Adrenal gland (tissue), 9 donors: ENCODE measurements at regions not wholly inside any gene's neighbourhood (a gene's known extent, or its start where the extent isn't known, plus 50 kb on each side); places are given as distances from the start of the nearest gene placed in this dataset.

Experiments
- DNase-seq, 7 donors: peaks; one replicate each; pipeline ENCODE4 v3.0.0-alpha.2; 2019 to 2020
- H3K27ac ChIP-seq, 5 donors: fragments of 200-600 bp; sonication (generic) in 4 of 5; 1 replicate in 3 of 5; 2 replicates in 2 of 5; pipeline versions ENCODE4 v1.5.1 to v1.8.0; 2016 to 2020; ENCODE audit warnings: mild to moderate bottlenecking in 1 of 5
- H3K27me3 ChIP-seq: fragments of 200-600 bp; 2 replicates; pipeline ENCODE4 v1.8.0; 2021
- H3K36me3 ChIP-seq, 2 donors: fragments of 200-600 bp; replicated peaks in 1 of 2; 1 replicate in 1 of 2; 2 replicates in 1 of 2; pipeline versions ENCODE4 v1.5.1 to v1.8.0; 2018 to 2022
- H3K4me1 ChIP-seq, 2 donors: fragments of 200-600 bp; replicated peaks in 1 of 2; 1 replicate in 1 of 2; 2 replicates in 1 of 2; pipeline versions ENCODE4 v1.5.1 to v1.8.0; 2018 to 2021
- H3K4me3 ChIP-seq, 4 donors: fragments of 200-600 bp; sonication (generic) in 3 of 4; one replicate each; pipeline ENCODE4 v1.5.1; 2016 to 2018
- H3K9me3 ChIP-seq, 3 donors: fragments of 200-600 bp; sonication (generic) in 1 of 3; replicated peaks in 1 of 3; 1 replicate in 2 of 3; 2 replicates in 1 of 3; pipeline versions ENCODE4 v1.5.1 to v1.8.0; 2016 to 2021
- POLR2A ChIP-seq, 2 donors: fragments of 450-650 bp; IDR thresholded peaks; one replicate each; pipeline ENCODE4 v1.6.1; 2017; ENCODE audit warnings: antibody characterized with exemption in 2 of 2, mild to moderate bottlenecking in 2 of 2, moderate library complexity in 1 of 2
- WGBS, 4 donors: extraction: QIAGEN DNeasy Blood & Tissue Kit in 2 of 4; methylation state at CpG; one replicate each; pipeline versions ENCODE4 v1.1.5 to v1.1.7; 2013 to 2017; 5-methylcytosine and 5-hydroxymethylcytosine counted together
- intact Hi-C, 2 donors: fragments of 100-400 bp; cut with DNase I; formaldehyde crosslinking; loops; one replicate each; pipeline versions ENCODE4 v1.14.1 to v1.15.0; 2022 to 2023
- TF ChIP-seq, protein P1 (sequence below), 6 experiments: fragments of 450-650 bp in 4 of 6; fragments of 200-600 bp in 2 of 6; sonication (generic) in 1 of 6; IDR thresholded peaks; 1 replicate in 5 of 6; 2 replicates in 1 of 6; pipeline versions ENCODE4 v1.5.1 to v1.8.0; 2016 to 2021; ENCODE audit warnings: antibody characterized with exemption in 6 of 6, mild to moderate bottlenecking in 2 of 6, moderate library complexity in 1 of 6
- donor health status: healthy with polysubstance abuse.
- donor health status: Bipolar disorder and iron deficiency.
- donor health status: DM: yes; HTN: yes; CAD: no.
- donor health status: DM: no; HTN: no; CAD: no.
- donor health status: DM: no; HTN: no; CAD: no.

DNA sequence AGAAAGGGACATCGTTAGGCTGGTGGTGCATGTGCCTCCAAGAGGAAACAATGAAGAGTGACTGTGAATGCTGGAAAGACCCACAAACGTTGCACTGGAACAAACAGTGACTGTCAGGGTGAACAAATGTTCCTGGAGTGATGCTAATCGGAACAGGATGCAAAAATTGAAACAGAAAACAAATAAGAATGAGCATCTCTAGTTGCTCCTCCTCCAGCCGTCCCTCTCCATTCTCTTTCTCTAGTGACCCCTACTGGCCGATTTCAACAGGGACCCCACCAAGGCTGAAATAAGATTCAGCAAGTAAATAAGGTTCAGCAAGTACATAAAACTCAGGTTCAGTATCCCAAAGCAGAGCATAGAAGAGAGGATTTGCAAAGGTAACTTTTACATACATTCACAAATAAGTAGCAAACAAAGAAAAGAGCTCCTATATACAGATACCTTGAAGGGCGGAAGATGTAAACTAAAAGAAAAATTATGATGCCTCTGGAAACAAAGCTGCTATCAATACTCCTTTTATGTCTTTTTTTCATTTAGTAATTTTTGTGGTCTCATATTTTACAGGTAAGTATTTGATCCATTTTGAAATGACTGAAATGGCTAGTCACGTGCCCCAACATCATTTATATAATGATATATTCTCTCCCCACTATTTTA lies 836.1 kb upstream of the ADAMTS5 start:
- Histone ChIP-seq H3K27me3 (no peaks in the 10 kb centered on the region), H3K9me3 (no peaks in the 10 kb centered on the region), H3K4me3 (no peak overlapping the region), H3K27ac (no peak overlapping the region), H3K4me1 (no peaks in the 10 kb centered on the region), H3K36me3 (no peaks in the 10 kb centered on the region)
- peak; percentile 16 to 61 (median 22) for DNase-seq
- TF ChIP-seq, protein P1, sequence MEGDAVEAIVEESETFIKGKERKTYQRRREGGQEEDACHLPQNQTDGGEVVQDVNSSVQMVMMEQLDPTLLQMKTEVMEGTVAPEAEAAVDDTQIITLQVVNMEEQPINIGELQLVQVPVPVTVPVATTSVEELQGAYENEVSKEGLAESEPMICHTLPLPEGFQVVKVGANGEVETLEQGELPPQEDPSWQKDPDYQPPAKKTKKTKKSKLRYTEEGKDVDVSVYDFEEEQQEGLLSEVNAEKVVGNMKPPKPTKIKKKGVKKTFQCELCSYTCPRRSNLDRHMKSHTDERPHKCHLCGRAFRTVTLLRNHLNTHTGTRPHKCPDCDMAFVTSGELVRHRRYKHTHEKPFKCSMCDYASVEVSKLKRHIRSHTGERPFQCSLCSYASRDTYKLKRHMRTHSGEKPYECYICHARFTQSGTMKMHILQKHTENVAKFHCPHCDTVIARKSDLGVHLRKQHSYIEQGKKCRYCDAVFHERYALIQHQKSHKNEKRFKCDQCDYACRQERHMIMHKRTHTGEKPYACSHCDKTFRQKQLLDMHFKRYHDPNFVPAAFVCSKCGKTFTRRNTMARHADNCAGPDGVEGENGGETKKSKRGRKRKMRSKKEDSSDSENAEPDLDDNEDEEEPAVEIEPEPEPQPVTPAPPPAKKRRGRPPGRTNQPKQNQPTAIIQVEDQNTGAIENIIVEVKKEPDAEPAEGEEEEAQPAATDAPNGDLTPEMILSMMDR (IDR thresholded peaks at IDR 0.05): peak in 5 of 6 experiments; percentile 18 to 54 (median 46)
- TF ChIP-seq POLR2A (IDR thresholded peaks at IDR 0.05): no peak
- WGBS, 4 donors: 47 to 52% (median 49%) methylated on average over 7 of the region's 7 CpGs
- intact Hi-C loops: no loop called here

DNA sequence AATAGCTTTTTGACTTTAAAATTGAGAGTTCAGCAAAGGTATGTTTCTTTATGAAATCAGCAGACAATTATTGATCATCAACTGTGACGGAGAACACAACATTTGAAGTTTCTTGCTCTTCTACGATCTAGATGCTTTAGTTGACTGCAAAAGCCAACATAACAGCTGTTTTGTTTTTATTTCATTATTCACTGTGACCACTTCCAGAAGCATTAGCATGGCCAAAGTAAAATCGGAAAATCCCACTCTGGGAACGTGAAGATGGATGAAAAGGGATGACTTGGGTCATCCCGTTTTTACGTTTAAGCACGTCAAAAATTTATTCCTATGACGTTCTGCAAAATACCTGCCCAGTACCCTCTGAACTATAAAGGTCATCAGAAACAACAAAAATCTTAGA lies 833.0 kb upstream of the ADAMTS5 start:
- TF ChIP-seq, protein P1 (IDR thresholded peaks at IDR 0.05): no peak
- no peak for TF ChIP-seq POLR2A (IDR thresholded peaks at IDR 0.05)
- Histone ChIP-seq H3K27me3 (no peaks in the 10 kb centered on the region), H3K4me1 (no peaks in the 10 kb centered on the region), H3K9me3 (no peaks in the 10 kb centered on the region), H3K27ac (no peak overlapping the region), H3K36me3 (no peaks in the 10 kb centered on the region), H3K4me3 (no peak overlapping the region)
- DNase-seq: no peak
- intact Hi-C loops: no loop called here
- 70 to 75% (median 72%) methylated on average over 8 of the region's 8 CpGs for WGBS, 4 donors

DNA sequence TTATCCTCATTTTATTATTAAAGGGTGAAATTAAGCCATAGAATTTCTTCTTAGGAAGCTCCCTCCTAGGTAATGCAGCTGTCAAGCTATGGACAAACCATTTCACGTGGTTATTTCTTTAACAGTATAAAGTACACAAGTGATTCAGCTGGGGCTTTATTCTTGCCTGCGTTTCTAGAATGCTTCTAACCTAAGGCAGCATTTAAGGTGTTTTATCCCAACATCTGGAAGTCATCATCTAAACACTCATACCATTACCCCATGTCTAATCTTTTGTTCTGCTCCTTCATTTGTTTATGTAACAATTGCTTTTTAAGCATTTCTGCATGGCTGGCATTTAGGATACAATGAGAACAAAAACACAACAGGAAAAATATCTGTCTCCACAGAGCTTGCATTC lies 829.2 kb upstream of the ADAMTS5 start:
- H3K9me3 ChIP-seq: no peaks in the 10 kb centered on the region
- WGBS, 4 donors: 21 to 28% (median 22%) methylated on average over 2 of the region's 2 CpGs
- no peak overlapping the region for H3K4me3 ChIP-seq
- intact Hi-C loops: no loop called here
- TF ChIP-seq, protein P1 (IDR thresholded peaks at IDR 0.05): no peak
- no peak for TF ChIP-seq POLR2A (IDR thresholded peaks at IDR 0.05)
- DNase-seq: no peak
- H3K4me1 ChIP-seq: no peaks in the 10 kb centered on the region
- H3K27ac ChIP-seq: no peak overlapping the region
- H3K36me3 ChIP-seq: no peaks in the 10 kb centered on the region
- no peaks in the 10 kb centered on the region for H3K27me3 ChIP-seq

DNA sequence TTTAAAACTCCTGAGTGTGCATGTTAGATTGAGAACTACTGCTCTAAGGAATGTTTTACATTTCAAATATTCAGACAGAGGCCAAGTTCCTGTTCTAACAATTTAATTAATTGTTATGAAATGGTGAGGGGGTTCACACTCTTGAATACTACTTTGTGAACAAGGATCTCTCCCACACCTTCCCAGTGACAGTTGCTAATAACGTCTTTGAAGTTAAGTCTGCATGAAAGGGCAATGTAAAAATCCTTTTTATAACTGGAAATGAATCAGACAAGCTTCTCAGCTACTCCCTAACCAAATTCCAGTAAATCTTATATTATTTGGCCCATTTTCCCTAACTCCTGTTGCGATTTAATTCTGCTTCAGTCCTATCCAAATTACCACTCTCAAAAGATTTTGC lies 828.5 kb upstream of the ADAMTS5 start:
- TF ChIP-seq, protein P1 (IDR thresholded peaks at IDR 0.05): no peak
- TF ChIP-seq POLR2A (IDR thresholded peaks at IDR 0.05): no peak
- no peak overlapping the region for H3K4me3 ChIP-seq
- intact Hi-C loops: no loop called here

More for the DNA sequence above, 828.5 kb upstream of the ADAMTS5 start:
- H3K9me3 ChIP-seq: no peaks in the 10 kb centered on the region
- no peaks in the 10 kb centered on the region for H3K36me3 ChIP-seq
- DNase-seq: no peak
- no peaks in the 10 kb centered on the region for H3K27me3 ChIP-seq
- no peaks in the 10 kb centered on the region for H3K4me1 ChIP-seq
- H3K27ac ChIP-seq: no peak overlapping the region
- 61 to 70% (median 68%) methylated on average over 2 of the region's 2 CpGs for WGBS, 4 donors
